ENCODE measurements at regions not wholly inside any gene's neighbourhood (a gene's known extent, or its start where the extent isn't known, plus 50 kb on each side); places are given as distances from the start of the nearest gene placed in this dataset.

DNA sequence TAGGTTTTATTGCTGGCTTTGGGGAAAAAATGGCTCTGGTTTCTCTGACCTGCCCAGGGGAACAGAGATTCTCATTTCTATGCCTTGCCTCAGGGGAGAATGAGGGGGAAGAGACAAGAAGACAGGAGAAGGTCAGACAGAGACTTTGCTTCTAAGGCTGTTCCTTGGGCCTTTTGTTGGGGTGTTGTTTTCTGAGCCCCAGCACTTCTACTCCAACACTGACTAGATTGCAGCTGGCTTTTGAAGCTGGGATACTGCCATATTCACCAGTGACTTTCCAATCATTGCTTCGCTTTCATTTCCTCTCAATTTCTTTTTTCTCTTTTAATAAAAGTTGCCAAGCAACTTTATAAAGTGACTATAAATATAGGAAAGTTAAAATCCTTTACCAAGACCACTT is 143.2 kb upstream of the ARHGEF26 start:
- TF ChIP-seq CTCF (conservative IDR thresholded peaks at IDR 0.05; ENCODE audit: low read length) = no peak
- TF ChIP-seq EZH2phosphoT487 (IDR thresholded peaks at IDR 0.05; ENCODE audit: borderline replicate concordance, low read depth, low read length) = no peak
